GM21717 (cell line): ENCODE measurements at regions not wholly inside any gene's neighbourhood (a gene's known extent, or its start where the extent isn't known, plus 50 kb on each side); places are given as distances from the start of the nearest gene placed in this dataset.

Source experiments
- ATAC-seq: cut with Tn5 transposase; IDR thresholded peaks from one replicate; pipeline ENCODE4 v1.9.1; 2021; ENCODE audit warnings: mild to moderate bottlenecking, moderate library complexity; ENCODE audit not compliant: unreplicated experiment

- no peak for ATAC-seq
Observed at GRCh38 chr22:49613108-49613507, 214.6 kb downstream of the BRD1 start.

- ATAC-seq: no peak
Observed at GRCh38 chr22:49609207-49609876, 218.3 kb downstream of the BRD1 start.

- no peak for ATAC-seq
Observed at GRCh38 chr22:49608660-49609059, 219.0 kb downstream of the BRD1 start.

GRCh38 chr22:49608228-49608627, 219.4 kb downstream of the BRD1 start:
- no peak for ATAC-seq

DNA sequence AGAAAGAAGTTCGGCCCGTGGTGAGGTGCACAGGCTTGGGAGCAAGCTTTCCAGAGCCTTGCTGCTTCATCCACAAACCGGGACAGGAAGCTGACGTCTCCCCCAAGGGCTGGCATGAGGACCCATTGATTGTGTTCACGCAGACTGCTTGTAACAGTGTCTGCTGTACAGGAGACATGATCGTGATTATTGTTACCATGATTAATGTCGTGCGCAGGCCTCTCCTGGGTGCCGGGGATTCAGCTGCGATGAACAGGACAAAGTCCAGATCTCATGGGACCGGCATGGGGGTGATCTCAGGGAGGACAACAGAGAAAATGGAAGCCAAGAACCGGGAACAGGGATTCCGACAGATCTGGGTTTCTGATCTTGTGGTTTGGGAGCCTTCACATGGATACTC, 219.9 kb downstream of the BRD1 start:
- ATAC-seq: no peak

GRCh38 chr22:49606562-49607290, 220.9 kb downstream of the BRD1 start:
- ATAC-seq: no peak

- ATAC-seq: no peak
Observed at GRCh38 chr22:49604732-49605302, 222.9 kb downstream of the BRD1 start.

- ATAC-seq: no peak
Observed at GRCh38 chr22:49603016-49603415, 224.7 kb downstream of the BRD1 start.

- no peak for ATAC-seq
Observed at GRCh38 chr22:49602481-49602880, 225.2 kb downstream of the BRD1 start.

GRCh38 chr22:49601614-49602321, 225.9 kb downstream of the BRD1 start:
- no peak for ATAC-seq

- no peak for ATAC-seq
Observed at GRCh38 chr22:49600891-49601431, 226.7 kb downstream of the BRD1 start.

GRCh38 chr22:49600468-49600867, 227.2 kb downstream of the BRD1 start:
- no peak for ATAC-seq

- no peak for ATAC-seq
Observed at GRCh38 chr22:49599691-49600455, 227.8 kb downstream of the BRD1 start.

- ATAC-seq: no peak
Observed at GRCh38 chr22:49599039-49599438, 228.6 kb downstream of the BRD1 start.

GRCh38 chr22:49598338-49598737, 229.3 kb downstream of the BRD1 start:
- no peak for ATAC-seq

- ATAC-seq: no peak
Observed at GRCh38 chr22:49597428-49598039, 230.1 kb downstream of the BRD1 start.

- no peak for ATAC-seq
Observed at GRCh38 chr22:49595465-49596078, 232.1 kb downstream of the BRD1 start.

DNA sequence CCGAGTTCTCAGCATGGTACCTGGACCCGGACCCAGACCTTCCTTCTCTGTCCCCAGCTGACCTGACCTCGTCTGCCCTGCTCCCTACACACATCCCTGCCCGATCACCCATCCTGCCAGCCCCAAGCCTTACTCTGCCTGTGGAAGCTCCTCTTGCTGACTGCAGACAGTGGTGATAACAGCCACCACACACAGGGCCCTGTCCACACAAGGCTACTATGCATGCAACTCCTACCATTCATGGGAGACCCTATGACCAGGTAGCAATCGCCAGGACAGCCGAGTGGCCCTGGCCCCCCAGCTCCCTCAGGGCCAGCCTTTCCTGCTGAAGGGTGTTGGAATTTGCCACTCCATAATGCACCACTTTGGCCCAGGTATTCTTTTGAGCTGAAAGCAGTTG, 233.6 kb downstream of the BRD1 start:
- no peak for ATAC-seq

DNA sequence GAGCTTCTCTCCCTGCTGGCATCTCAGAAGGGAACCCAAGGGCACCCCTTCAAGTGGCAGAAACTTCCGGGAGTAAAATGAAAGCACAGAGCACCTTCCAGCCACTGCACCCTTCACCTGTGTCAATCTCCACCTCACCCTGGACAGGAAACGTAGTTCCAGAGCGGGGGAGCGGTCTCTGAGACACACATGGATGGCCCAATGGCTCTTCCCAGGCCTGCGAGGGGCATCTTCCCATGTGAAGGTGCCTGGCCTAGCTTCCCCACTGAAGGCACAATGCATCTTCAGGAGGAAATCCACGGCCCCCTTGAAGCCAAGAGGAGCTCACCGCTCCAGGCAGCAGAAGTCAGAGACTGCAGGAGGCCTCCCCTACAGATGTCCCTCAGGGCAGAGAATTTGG, 234.2 kb downstream of the BRD1 start:
- no peak for ATAC-seq
